ENCODE measurements at regions not wholly inside any gene's neighbourhood (a gene's known extent, or its start where the extent isn't known, plus 50 kb on each side); places are given as distances from the start of the nearest gene placed in this dataset.

DNA sequence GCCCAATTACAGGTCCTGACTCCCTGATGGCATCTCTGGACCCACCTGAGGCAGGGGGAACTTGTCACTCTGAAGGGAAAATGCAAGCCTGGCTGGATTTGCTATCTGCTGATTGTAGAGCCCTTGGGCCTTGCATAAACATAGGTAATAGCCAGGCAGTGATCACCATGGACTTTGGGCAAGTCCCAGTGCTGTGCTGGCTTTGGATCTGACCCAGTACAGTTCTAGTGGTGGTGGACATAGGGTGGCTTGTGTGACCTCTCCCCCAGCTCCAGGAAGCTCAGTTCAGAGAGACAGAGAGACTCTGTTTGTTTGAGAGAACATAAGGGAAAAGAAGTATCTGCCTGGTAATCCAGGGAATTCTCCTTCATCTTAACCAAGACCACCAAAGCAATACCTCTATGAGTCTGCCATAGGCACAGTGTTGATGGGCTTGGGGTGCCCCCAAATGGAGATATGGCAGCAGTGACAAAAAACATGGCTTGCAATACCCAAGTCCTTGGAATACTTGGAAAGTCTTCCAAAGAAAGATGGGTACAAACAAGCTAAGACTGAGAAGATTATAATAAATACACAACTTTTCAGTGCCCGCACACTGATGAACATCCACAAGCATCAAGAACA, 348.5 kb downstream of the PYDC2 start:
- TF ChIP-seq CTCF (IDR thresholded peaks at IDR 0.05), result no peak
- TF ChIP-seq POLR2A (IDR thresholded peaks at IDR 0.05), result no peak
